ENCODE measurements at regions not wholly inside any gene's neighbourhood (a gene's known extent, or its start where the extent isn't known, plus 50 kb on each side); places are given as distances from the start of the nearest gene placed in this dataset.

- no peak for TF ChIP-seq CTCF (IDR thresholded peaks at IDR 0.05; ENCODE audit: low read depth, low read length)
- no peak for DNase-seq (ENCODE audit: low read depth, low spot score)
- H3K4me3 ChIP-seq (ENCODE audit: low read depth, low read length): no peak overlapping the region
- in situ Hi-C loops (cut with HindIII; ENCODE audit: low sequenced_read_pairs): no loop called here
Observed at GRCh38 chr3:178428037-178428436, 108.2 kb upstream of the KCNMB2 start.

GRCh38 chr3:178434206-178434805, 101.9 kb upstream of the KCNMB2 start:
- H3K4me3 ChIP-seq (ENCODE audit: low read depth, low read length): no peak overlapping the region
- in situ Hi-C loops (cut with HindIII; ENCODE audit: low sequenced_read_pairs): no loop called here
- peak; percentile 22 for TF ChIP-seq CTCF (IDR thresholded peaks at IDR 0.05; ENCODE audit: low read depth, low read length)
- peak; percentile 22 for DNase-seq (ENCODE audit: low read depth, low spot score)

- TF ChIP-seq CTCF (IDR thresholded peaks at IDR 0.05; ENCODE audit: low read depth, low read length): no peak
- in situ Hi-C loops (cut with HindIII; ENCODE audit: low sequenced_read_pairs): no loop called here
- DNase-seq (ENCODE audit: low read depth, low spot score): no peak
- no peak overlapping the region for H3K4me3 ChIP-seq (ENCODE audit: low read depth, low read length)
Observed at GRCh38 chr3:178435575-178435974, 100.7 kb upstream of the KCNMB2 start.

- no peak overlapping the region for H3K4me3 ChIP-seq (ENCODE audit: low read depth, low read length)
- peak; percentile 65 for DNase-seq (ENCODE audit: low read depth, low spot score)
- peak; percentile 49 for TF ChIP-seq CTCF (IDR thresholded peaks at IDR 0.05; ENCODE audit: low read depth, low read length)
- in situ Hi-C loops (cut with HindIII; ENCODE audit: low sequenced_read_pairs): no loop called here
Observed at GRCh38 chr3:178436773-178437172, 99.5 kb upstream of the KCNMB2 start.

GRCh38 chr3:178437236-178437635, 99.0 kb upstream of the KCNMB2 start:
- H3K4me3 ChIP-seq (ENCODE audit: low read depth, low read length): no peak overlapping the region
- no peak for TF ChIP-seq CTCF (IDR thresholded peaks at IDR 0.05; ENCODE audit: low read depth, low read length)
- in situ Hi-C loops (cut with HindIII; ENCODE audit: low sequenced_read_pairs): no loop called here
- DNase-seq (ENCODE audit: low read depth, low spot score): no peak

- in situ Hi-C loops (cut with HindIII; ENCODE audit: low sequenced_read_pairs): no loop called here
- no peak for TF ChIP-seq CTCF (IDR thresholded peaks at IDR 0.05; ENCODE audit: low read depth, low read length)
- H3K4me3 ChIP-seq (ENCODE audit: low read depth, low read length): no peak overlapping the region
- peak; percentile 67 for DNase-seq (ENCODE audit: low read depth, low spot score)
Observed at GRCh38 chr3:178439504-178439903, 96.7 kb upstream of the KCNMB2 start.

GRCh38 chr3:178440043-178440442, 96.2 kb upstream of the KCNMB2 start:
- no peak overlapping the region for H3K4me3 ChIP-seq (ENCODE audit: low read depth, low read length)
- no peak for DNase-seq (ENCODE audit: low read depth, low spot score)
- in situ Hi-C loops (cut with HindIII; ENCODE audit: low sequenced_read_pairs): no loop called here
- no peak for TF ChIP-seq CTCF (IDR thresholded peaks at IDR 0.05; ENCODE audit: low read depth, low read length)

Measured in astrocyte of the spinal cord (primary cell).